ENCODE measurements at regions not wholly inside any gene's neighbourhood (a gene's known extent, or its start where the extent isn't known, plus 50 kb on each side); places are given as distances from the start of the nearest gene placed in this dataset.

- no peak for TF ChIP-seq EZH2 (IDR thresholded peaks at IDR 0.05; ENCODE audit: insufficient read depth, low read length)
- TF ChIP-seq CTCF (IDR thresholded peaks at IDR 0.05; ENCODE audit: insufficient read depth, low read depth, low read length) = no peak
Measured at GRCh38 chr3:73213896-73214295, 152.4 kb downstream of the EBLN2 start.
